ENCODE measurements at regions not wholly inside any gene's neighbourhood (a gene's known extent, or its start where the extent isn't known, plus 50 kb on each side); places are given as distances from the start of the nearest gene placed in this dataset.
"Not testable (repeated sequence)": the region's sequence is repeated elsewhere in the genome, so short reads cannot be mapped to it uniquely, and the experiment has no call there.

DNA sequence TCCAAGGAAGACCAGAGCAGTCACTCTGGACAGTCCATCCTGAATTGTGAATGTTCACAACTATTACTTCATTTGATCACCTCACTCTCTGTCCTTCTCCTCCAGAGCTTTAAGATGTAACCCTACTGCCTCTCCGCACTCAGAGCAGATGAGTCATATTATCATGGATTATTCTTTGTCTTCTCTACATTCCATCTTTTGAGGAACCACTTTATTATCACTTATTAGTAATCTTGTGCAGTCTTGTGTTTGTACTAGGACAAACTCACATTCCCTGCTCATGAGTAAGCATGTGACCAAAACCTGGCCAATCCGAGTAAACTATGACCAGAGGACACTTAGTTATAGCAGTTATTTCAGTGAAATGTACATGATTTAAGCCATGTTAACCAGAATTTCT is 401.5 kb upstream of the ADGRB3 start:
- no peak for DNase-seq

- no peak for DNase-seq
Observed at GRCh38 chr6:68229566-68229965, 405.5 kb upstream of the ADGRB3 start.

- no peak for DNase-seq
Observed at GRCh38 chr6:68226460-68226859, 408.6 kb upstream of the ADGRB3 start.

- DNase-seq, result no peak
Observed at GRCh38 chr6:68225729-68226128, 409.4 kb upstream of the ADGRB3 start.

GRCh38 chr6:68211242-68211795 is 423.8 kb upstream of the ADGRB3 start:
- no peak for DNase-seq

GRCh38 chr6:68207612-68208011 is 427.5 kb upstream of the ADGRB3 start:
- not testable (repeated sequence) for DNase-seq

GRCh38 chr6:68200929-68201328 is 434.2 kb upstream of the ADGRB3 start:
- DNase-seq, result no peak

- DNase-seq, result no peak
Observed at GRCh38 chr6:68197356-68197755, 437.7 kb upstream of the ADGRB3 start.

- no peak for DNase-seq
Observed at GRCh38 chr6:68196645-68197044, 438.4 kb upstream of the ADGRB3 start.

GRCh38 chr6:68195753-68196152 is 439.3 kb upstream of the ADGRB3 start:
- not testable (repeated sequence) for DNase-seq

GRCh38 chr6:68194846-68195478 is 440.1 kb upstream of the ADGRB3 start:
- no peak for DNase-seq

GRCh38 chr6:68192988-68193387 is 442.1 kb upstream of the ADGRB3 start:
- DNase-seq, result no peak

DNA sequence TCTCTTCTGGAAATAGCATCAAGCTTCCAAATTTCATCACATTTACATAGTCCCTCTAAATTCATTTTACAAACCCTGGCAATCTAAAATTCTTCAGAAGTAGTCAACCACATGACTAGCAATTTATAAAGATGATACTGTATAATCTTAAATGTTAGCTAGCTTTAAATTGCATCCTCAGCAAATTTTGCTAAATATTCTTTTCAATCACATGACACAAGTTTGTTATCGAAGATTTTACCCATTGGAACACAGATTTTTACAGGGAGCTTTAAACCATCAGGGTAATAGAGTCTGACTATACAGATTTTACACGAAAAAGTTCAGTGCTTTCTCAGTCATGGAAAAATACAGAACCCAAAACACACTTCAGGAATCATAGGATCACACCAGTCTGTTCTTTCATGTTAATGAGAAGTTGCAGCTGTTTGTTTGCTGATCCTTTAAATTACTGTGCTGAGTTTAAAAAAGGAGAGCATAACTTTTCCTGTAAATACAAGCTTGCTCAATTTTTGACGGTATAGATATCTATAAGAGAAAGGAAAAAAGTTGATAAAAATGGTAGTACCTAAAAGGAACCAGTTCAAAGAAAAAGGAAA is 445.8 kb upstream of the ADGRB3 start:
- no peak for DNase-seq

DNA sequence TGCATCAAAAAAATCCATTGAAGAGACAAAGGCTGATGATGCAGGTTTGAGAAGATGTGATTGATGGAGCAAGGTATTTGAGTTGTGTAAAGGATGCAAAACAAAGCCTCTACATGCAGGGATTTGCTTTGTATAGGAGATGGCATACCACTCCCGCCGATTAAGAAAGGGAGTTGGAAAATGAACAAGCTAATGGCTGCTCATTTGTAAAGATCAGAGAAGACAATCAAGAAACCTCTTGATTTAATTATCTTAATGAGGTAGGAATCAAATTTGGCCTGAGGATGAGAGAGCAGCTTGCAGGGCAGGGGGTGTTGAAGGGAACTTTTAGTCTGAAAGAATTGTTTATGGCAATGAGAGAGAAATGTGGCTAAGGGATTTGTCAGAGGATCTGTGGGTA is 448.2 kb upstream of the ADGRB3 start:
- no peak for DNase-seq

GRCh38 chr6:68182386-68182785 is 452.7 kb upstream of the ADGRB3 start:
- no peak for DNase-seq

DNA sequence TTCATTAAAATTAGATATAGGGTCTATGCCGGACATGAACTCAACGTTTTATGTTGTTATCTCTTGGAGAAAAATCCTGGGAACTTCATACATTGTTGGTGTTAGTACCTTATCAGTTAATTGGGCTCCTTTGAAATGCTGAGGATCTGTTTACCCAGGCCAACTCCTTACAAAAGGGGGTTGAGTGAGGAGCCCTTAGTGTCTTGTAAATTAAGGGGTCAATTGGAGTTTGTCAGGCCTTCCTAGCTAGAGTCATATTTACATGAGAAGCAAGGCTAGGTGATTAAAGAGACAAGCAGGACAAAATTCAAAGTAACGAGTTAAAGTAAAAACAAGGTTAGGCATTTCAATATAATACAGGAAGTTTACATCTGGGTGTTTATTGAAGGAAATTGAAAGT is 454.1 kb upstream of the ADGRB3 start:
- DNase-seq, result not testable (repeated sequence)

DNA sequence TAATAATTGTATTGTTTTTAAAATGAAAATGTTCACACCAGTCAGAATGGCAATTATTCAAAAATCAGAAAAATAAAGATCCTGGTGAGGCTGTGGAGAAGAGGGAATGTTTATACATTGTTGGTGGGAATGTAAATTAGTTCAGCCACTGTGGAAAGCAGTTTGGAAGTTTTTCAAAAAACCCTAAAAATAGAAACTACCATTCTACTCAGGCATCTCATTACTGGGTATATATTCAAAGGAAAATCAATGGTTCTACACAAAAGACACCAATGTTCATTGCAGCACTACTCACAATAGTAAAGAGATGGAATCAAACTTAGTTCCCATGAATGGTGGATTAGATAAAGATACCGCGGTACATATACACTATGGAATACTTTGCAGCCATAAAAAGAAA is 461.5 kb upstream of the ADGRB3 start:
- no peak for DNase-seq

DNA sequence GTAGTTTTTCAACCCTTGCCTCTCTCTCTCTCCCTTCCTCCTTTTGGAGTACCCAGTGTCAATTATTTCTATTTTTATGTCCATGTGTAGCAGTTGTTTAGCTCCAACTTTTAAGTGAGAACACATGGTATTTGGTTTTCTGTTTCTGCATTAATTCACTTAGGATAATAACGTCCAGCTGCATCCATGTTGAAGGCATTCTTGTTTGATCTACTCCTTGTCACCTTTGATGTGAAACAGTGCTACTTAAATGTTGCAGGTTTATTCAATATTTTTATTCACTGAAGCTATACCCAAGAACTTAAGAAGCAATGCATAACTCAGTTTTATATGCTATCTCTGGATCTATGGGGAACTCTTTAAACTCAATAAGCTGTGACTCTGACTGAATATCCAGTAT is 465.2 kb upstream of the ADGRB3 start:
- DNase-seq, result no peak

GRCh38 chr6:68167604-68168003 is 467.5 kb upstream of the ADGRB3 start:
- no peak for DNase-seq

GRCh38 chr6:68160812-68161211 is 474.3 kb upstream of the ADGRB3 start:
- DNase-seq, result not testable (repeated sequence)

DNA sequence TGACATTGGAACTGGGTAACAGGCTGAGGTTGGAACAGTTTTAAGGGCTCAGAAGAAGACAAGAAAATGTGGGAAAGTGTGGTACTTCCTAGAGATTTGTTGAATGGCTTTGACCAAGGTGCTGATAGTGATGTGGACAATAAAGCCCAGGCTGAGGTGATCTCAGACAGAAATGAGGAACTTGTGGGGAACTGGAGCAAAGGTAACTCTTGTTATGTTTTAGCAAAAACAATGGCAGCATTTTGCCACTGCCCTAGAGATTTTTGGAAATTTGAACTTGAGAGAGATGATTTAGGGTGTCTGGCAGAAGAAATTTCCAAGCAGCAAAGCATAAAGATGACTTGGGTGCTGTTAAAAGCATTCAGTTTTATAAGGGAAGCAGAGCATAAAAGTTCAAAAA is 474.7 kb upstream of the ADGRB3 start:
- no peak for DNase-seq

DNA sequence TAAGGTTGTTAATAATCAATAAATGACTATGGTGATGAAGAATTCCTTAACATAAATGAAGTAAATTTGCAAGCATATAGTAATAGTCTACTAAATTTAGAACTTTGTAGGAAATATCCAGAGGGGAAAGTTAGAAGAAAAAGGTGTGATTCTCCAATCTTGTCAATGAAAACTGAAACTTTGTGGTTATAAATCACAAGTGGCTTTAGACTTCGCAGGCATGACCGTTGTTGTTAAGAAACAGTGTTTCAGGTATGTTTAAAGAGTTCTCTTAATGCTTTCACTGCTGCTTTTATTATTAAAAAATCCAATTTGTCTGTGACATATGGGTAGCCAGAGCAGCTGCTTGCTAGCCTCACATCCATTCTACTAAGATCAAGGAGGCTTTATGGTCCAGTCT is 475.6 kb upstream of the ADGRB3 start:
- DNase-seq, result no peak

DNA sequence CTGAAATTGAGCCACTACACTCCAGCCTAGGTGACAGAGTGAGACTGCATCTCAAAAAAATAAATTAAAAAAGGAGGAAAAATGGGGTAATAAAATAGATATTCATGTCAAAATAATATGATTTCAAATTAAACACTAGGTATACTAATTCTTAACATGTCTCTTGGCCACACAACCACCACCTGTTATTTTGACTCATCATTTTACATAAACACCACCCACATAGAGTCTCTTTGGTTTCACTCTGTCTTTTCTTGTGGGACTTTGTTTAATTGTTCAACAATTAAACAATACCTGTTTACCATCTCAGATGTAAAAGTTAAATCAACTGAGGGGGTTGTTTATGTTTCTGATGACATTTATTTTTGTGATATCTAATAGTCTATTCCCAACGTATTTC is 476.8 kb upstream of the ADGRB3 start:
- DNase-seq, result no peak

- DNase-seq, result no peak
Observed at GRCh38 chr6:68144667-68145066, 490.4 kb upstream of the ADGRB3 start.

DNA sequence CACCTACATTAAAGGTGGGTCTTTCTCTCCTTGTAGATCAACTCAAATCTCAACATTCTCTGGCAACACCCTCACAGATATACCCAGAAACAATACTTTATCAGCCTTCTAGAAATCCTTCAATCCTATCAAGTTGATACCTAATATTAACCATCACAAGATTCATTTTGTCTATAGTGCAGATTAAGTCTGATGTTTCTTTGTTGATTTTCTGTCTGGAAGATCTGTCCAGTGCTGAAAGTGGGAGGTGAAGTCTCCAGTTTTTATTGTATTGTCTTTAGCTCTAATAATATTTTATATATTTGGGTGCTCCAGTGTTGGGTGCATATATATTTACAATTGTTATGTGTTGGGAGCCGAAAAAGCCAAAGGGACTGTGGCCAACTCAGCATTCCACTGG is 493.9 kb upstream of the ADGRB3 start:
- DNase-seq, result no peak

Measured in C1 segment of cervical spinal cord (tissue), 14 donors.